ENCODE measurements at regions not wholly inside any gene's neighbourhood (a gene's known extent, or its start where the extent isn't known, plus 50 kb on each side); places are given as distances from the start of the nearest gene placed in this dataset.

DNA sequence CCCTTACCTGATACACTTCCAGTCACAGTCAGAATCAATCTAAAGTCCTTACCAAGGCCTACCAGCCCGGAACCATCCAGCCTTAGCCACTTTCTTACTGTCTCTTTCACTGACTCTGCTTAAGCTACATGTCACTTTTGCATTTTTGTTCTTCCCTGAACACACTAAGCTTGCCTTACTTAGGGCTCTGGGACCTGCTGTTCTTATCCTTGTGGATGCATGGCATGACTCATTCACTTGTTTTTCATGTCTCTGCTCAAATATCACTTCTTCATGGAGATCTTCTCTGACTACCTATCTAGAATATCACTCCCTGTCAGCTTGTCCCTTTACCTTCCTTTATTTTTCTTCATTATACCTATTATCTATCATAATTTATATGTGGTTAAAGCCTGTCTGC lies 65.6 kb upstream of the ZDHHC17 start:
- intact Hi-C loops (cut with DNase I; ENCODE audit: low total_unique reads) = no loop called here
- no peak for DNase-seq (ENCODE audit: low spot score in 2 of 2)

DNA sequence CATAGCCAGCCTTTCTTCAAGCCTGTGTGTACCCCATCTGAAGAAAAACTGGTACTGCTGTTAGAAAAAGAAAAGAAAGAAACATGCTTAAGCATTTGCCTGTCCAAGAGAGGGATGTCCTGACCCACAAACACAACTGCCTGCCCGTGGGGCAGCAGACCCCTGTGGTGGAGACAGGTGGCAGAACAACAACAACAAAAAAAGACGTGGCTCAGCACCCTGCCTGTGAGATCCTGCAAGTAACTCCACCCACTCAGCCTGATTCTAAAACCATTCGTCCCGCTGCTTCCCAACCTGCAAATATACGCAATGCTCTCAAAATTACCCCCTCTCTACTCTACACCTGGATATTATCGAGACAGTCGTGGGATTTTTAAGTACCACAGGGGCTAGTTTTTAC lies 64.9 kb upstream of the ZDHHC17 start:
- DNase-seq (ENCODE audit: low spot score in 2 of 2) = no peak
- Histone ChIP-seq H3K9me3 (no peaks in the 10 kb centered on the region), H3K27me3 (no peaks in the 10 kb centered on the region), H3K4me3 (no peak overlapping the region), H3K27ac (no peak overlapping the region), H3K36me3 (no peaks in the 10 kb centered on the region), H3K4me1 (no peaks in the 10 kb centered on the region)
- no peak for TF ChIP-seq POLR2A (IDR thresholded peaks at IDR 0.05)
- intact Hi-C loops (cut with DNase I; ENCODE audit: low total_unique reads) = no loop called here

More for the DNA sequence above, 65.6 kb upstream of the ZDHHC17 start:
- Histone ChIP-seq H3K4me1 (no peaks in the 10 kb centered on the region), H3K27ac (no peak overlapping the region), H3K36me3 (no peaks in the 10 kb centered on the region), H3K27me3 (no peaks in the 10 kb centered on the region), H3K4me3 (no peak overlapping the region), H3K9me3 (no peaks in the 10 kb centered on the region)
- no peak for TF ChIP-seq POLR2A (IDR thresholded peaks at IDR 0.05)
- TF ChIP-seq POLR2AphosphoS5 (IDR thresholded peaks at IDR 0.05) = no peak
- TF ChIP-seq, protein P1, sequence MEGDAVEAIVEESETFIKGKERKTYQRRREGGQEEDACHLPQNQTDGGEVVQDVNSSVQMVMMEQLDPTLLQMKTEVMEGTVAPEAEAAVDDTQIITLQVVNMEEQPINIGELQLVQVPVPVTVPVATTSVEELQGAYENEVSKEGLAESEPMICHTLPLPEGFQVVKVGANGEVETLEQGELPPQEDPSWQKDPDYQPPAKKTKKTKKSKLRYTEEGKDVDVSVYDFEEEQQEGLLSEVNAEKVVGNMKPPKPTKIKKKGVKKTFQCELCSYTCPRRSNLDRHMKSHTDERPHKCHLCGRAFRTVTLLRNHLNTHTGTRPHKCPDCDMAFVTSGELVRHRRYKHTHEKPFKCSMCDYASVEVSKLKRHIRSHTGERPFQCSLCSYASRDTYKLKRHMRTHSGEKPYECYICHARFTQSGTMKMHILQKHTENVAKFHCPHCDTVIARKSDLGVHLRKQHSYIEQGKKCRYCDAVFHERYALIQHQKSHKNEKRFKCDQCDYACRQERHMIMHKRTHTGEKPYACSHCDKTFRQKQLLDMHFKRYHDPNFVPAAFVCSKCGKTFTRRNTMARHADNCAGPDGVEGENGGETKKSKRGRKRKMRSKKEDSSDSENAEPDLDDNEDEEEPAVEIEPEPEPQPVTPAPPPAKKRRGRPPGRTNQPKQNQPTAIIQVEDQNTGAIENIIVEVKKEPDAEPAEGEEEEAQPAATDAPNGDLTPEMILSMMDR (IDR thresholded peaks at IDR 0.05) = no peak

DNA sequence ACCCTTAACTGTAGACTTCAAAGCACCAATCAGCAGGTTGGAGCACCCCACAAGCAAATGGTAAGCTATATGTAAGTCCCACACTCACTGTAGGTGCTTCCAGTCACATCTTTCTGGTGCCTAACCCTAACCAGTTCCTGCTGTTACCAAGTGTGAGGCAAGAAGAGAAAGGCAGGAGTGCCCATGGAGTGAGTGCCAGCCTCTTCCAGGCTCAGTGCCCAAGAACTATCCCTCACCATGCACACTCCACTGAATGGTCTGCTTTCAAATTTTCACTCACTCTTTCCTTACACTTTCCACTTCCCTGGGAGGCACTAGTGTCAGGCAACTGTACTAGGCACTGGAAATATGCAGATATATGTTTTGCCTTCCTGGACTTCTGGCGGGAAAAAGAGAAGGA lies 62.2 kb upstream of the ZDHHC17 start:
- Histone ChIP-seq H3K9me3 (no peaks in the 10 kb centered on the region), H3K4me3 (no peak overlapping the region), H3K36me3 (no peaks in the 10 kb centered on the region), H3K4me1 (no peaks in the 10 kb centered on the region), H3K27me3 (no peaks in the 10 kb centered on the region), H3K27ac (no peak overlapping the region)
- DNase-seq (ENCODE audit: low spot score in 2 of 2) = no peak
- intact Hi-C loops (cut with DNase I; ENCODE audit: low total_unique reads) = no loop called here
- TF ChIP-seq POLR2AphosphoS5 (IDR thresholded peaks at IDR 0.05) (no peak), POLR2A (IDR thresholded peaks at IDR 0.05) (no peak)
- TF ChIP-seq, protein P1 (IDR thresholded peaks at IDR 0.05) = no peak

DNA sequence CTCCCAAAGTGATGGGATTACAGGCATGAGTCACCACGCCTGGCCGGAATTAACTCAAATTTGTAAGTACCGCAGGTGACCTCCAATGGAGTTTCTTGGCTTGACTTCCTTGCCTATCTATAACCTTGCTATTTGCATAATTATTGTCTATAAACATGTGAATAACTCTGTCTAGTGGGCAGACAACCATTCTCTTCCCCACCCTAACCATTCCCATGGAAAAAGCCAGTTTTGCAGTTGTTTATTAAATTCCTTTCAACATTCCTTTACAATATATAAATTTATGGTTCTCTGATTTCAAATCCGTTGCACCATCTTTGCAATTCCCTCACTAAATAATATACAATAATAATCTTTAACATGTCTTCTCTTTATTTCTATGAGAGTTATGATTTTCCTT lies 61.0 kb upstream of the ZDHHC17 start:
- intact Hi-C loops (cut with DNase I; ENCODE audit: low total_unique reads) = no loop called here
- TF ChIP-seq, protein P1 (IDR thresholded peaks at IDR 0.05) = no peak
- no peak for TF ChIP-seq POLR2AphosphoS5 (IDR thresholded peaks at IDR 0.05)
- no peak for TF ChIP-seq POLR2A (IDR thresholded peaks at IDR 0.05)
- no peak overlapping the region for H3K27ac ChIP-seq

DNA sequence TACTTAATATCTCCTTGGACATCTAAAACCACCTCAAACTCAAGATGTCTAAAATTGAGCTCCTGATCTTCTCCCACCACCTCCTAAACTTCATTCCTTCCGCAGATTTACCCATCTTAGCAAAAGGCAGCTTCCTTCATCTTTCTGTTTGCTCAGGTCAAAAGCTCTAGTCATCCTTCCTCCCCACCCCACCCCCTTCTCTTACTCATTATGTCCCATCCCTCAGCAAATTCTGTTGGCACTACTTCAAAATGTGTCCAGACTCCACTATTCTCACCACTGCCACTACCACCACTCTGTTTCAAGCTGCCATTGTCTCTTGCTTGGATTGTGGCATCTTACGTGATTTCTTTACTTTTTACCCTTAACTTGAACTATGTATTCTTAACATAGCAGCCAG lies 59.2 kb upstream of the ZDHHC17 start:
- no peaks in the 10 kb centered on the region for H3K9me3 ChIP-seq
- no peaks in the 10 kb centered on the region for H3K27me3 ChIP-seq
- intact Hi-C loops (cut with DNase I; ENCODE audit: low total_unique reads) = no loop called here
- H3K4me1 ChIP-seq = no peaks in the 10 kb centered on the region
- TF ChIP-seq POLR2AphosphoS5 (IDR thresholded peaks at IDR 0.05) (no peak), POLR2A (IDR thresholded peaks at IDR 0.05) (no peak)
- TF ChIP-seq, protein P1 (IDR thresholded peaks at IDR 0.05) = no peak
- H3K27ac ChIP-seq = peak overlapping the region in 1 of 2 donors; percentile 16
- no peak overlapping the region for H3K4me3 ChIP-seq
- DNase-seq (ENCODE audit: low spot score in 2 of 2) = no peak
- H3K36me3 ChIP-seq = no peaks in the 10 kb centered on the region

More for the DNA sequence above, 61.0 kb upstream of the ZDHHC17 start:
- Histone ChIP-seq H3K9me3 (no peaks in the 10 kb centered on the region), H3K36me3 (no peaks in the 10 kb centered on the region), H3K4me3 (no peak overlapping the region), H3K27me3 (no peaks in the 10 kb centered on the region), H3K4me1 (no peaks in the 10 kb centered on the region)
- no peak for DNase-seq (ENCODE audit: low spot score in 2 of 2)

DNA sequence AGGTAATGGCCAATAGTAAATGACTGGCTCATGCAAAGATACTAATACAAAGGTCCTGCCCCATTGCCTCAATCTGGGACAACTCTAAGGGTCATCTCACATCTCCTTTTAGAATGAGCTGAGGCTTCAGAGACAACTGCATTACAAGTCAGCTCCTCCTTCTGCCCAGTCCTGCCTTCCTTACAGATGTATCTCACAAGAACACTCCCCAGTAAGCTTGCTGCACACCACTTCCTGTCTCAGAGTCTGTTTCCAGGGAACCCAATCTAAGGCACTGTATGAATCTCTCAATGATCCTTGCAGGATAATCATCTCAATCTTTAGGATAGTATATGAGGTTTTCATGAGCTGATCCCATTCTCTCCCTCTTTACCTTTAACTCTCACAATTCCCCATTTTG lies 57.8 kb upstream of the ZDHHC17 start:
- intact Hi-C loops (cut with DNase I; ENCODE audit: low total_unique reads) = no loop called here

More for the DNA sequence above, 57.8 kb upstream of the ZDHHC17 start:
- Histone ChIP-seq H3K36me3 (no peaks in the 10 kb centered on the region), H3K4me1 (no peaks in the 10 kb centered on the region), H3K4me3 (no peak overlapping the region), H3K9me3 (no peaks in the 10 kb centered on the region), H3K27me3 (no peaks in the 10 kb centered on the region), H3K27ac (no peak overlapping the region)
- no peak for DNase-seq (ENCODE audit: low spot score in 2 of 2)
- TF ChIP-seq POLR2A (IDR thresholded peaks at IDR 0.05) (no peak), POLR2AphosphoS5 (IDR thresholded peaks at IDR 0.05) (no peak)
- TF ChIP-seq, protein P1 (IDR thresholded peaks at IDR 0.05) = no peak
